ENCODE measurements at regions not wholly inside any gene's neighbourhood (a gene's known extent, or its start where the extent isn't known, plus 50 kb on each side); places are given as distances from the start of the nearest gene placed in this dataset.
A peak's percentile ranks its signal among the peaks of the same experiment; 100 is the strongest.
"Not testable (repeated sequence)": the region's sequence is repeated elsewhere in the genome, so short reads cannot be mapped to it uniquely, and the experiment has no call there.

GRCh38 chr2:12486205-12487118, 230.3 kb upstream of the TRIB2 start:
- ATAC-seq (ENCODE audit: low read depth), result no peak
- Mint-ChIP-seq H3K36me3 (no peaks in the 10 kb centered on the region), H3K27me3 (no peaks in the 10 kb centered on the region), H3K9me3 (no peaks in the 10 kb centered on the region), H3K4me1 (peaks cover 39% of the 10 kb centered on the region), H3K27ac (peak overlapping the region; percentile 66), H3K4me3 (peak overlapping the region; percentile 45)
- DNase-seq (ENCODE audit: low spot score in 2 of 2), result no peak

- H3K9me3 Mint-ChIP-seq, result no peaks in the 10 kb centered on the region
- ATAC-seq (ENCODE audit: low read depth), result peak; percentile 79
- peaks cover 39% of the 10 kb centered on the region for H3K4me1 Mint-ChIP-seq
- DNase-seq (ENCODE audit: low spot score in 2 of 2), result no peak
- no peaks in the 10 kb centered on the region for H3K36me3 Mint-ChIP-seq
- H3K27me3 Mint-ChIP-seq, result no peaks in the 10 kb centered on the region
- H3K27ac Mint-ChIP-seq, result peak overlapping the region; percentile 66
- H3K4me3 Mint-ChIP-seq, result peak overlapping the region; percentile 72
Observed at GRCh38 chr2:12487253-12488004, 229.3 kb upstream of the TRIB2 start.

GRCh38 chr2:12488352-12489318, 228.1 kb upstream of the TRIB2 start:
- no peak for DNase-seq (ENCODE audit: low spot score in 2 of 2)
- Mint-ChIP-seq H3K4me1 (peaks cover 43% of the 10 kb centered on the region), H3K27me3 (no peaks in the 10 kb centered on the region), H3K9me3 (no peaks in the 10 kb centered on the region), H3K4me3 (peak overlapping the region; percentile 72), H3K27ac (peak overlapping the region; percentile 60), H3K36me3 (no peaks in the 10 kb centered on the region)
- peak; percentile 78 for ATAC-seq (ENCODE audit: low read depth)

- no peak for DNase-seq (ENCODE audit: low spot score in 2 of 2)
- Mint-ChIP-seq H3K9me3 (no peaks in the 10 kb centered on the region), H3K4me3 (no peak overlapping the region), H3K4me1 (peaks cover 45% of the 10 kb centered on the region), H3K27me3 (no peaks in the 10 kb centered on the region), H3K36me3 (no peaks in the 10 kb centered on the region), H3K27ac (peak overlapping the region; percentile 0)
- no peak for ATAC-seq (ENCODE audit: low read depth)
Observed at GRCh38 chr2:12490641-12491040, 226.1 kb upstream of the TRIB2 start.

GRCh38 chr2:12492360-12492759, 224.4 kb upstream of the TRIB2 start:
- not testable (repeated sequence) for DNase-seq (ENCODE audit: low spot score in 2 of 2); H3K36me3 Mint-ChIP-seq; ATAC-seq (ENCODE audit: low read depth); H3K4me3 Mint-ChIP-seq; H3K27ac Mint-ChIP-seq; H3K9me3 Mint-ChIP-seq; H3K27me3 Mint-ChIP-seq
- H3K4me1 Mint-ChIP-seq, result peaks cover 36% of the 10 kb centered on the region

GRCh38 chr2:12493031-12493513, 223.7 kb upstream of the TRIB2 start:
- no peak for ATAC-seq (ENCODE audit: low read depth)
- no peaks in the 10 kb centered on the region for H3K36me3 Mint-ChIP-seq
- H3K27ac Mint-ChIP-seq, result no peak overlapping the region
- H3K27me3 Mint-ChIP-seq, result no peaks in the 10 kb centered on the region
- H3K9me3 Mint-ChIP-seq, result no peaks in the 10 kb centered on the region
- H3K4me3 Mint-ChIP-seq, result no peak overlapping the region
- DNase-seq (ENCODE audit: low spot score in 2 of 2), result no peak
- peaks cover 35% of the 10 kb centered on the region for H3K4me1 Mint-ChIP-seq

GRCh38 chr2:12495247-12495868, 221.4 kb upstream of the TRIB2 start:
- DNase-seq (ENCODE audit: low spot score in 2 of 2), result no peak
- Mint-ChIP-seq H3K9me3 (no peaks in the 10 kb centered on the region), H3K27ac (no peak overlapping the region), H3K36me3 (no peaks in the 10 kb centered on the region), H3K4me3 (no peak overlapping the region), H3K4me1 (peaks cover 37% of the 10 kb centered on the region), H3K27me3 (no peaks in the 10 kb centered on the region)
- no peak for ATAC-seq (ENCODE audit: low read depth)

GRCh38 chr2:12498286-12498685, 218.4 kb upstream of the TRIB2 start:
- DNase-seq (ENCODE audit: low spot score in 2 of 2), result no peak
- ATAC-seq (ENCODE audit: low read depth), result no peak

GRCh38 chr2:12498704-12499103, 218.0 kb upstream of the TRIB2 start:
- no peak for ATAC-seq (ENCODE audit: low read depth)
- H3K27ac Mint-ChIP-seq, result peak overlapping the region; percentile 2
- no peaks in the 10 kb centered on the region for H3K27me3 Mint-ChIP-seq
- H3K4me3 Mint-ChIP-seq, result no peak overlapping the region
- DNase-seq (ENCODE audit: low spot score in 2 of 2), result no peak
- no peaks in the 10 kb centered on the region for H3K36me3 Mint-ChIP-seq
- H3K4me1 Mint-ChIP-seq, result peaks cover 59% of the 10 kb centered on the region
- H3K9me3 Mint-ChIP-seq, result no peaks in the 10 kb centered on the region

More at GRCh38 chr2:12498286-12498685, 218.4 kb upstream of the TRIB2 start:
- Mint-ChIP-seq H3K27me3 (no peaks in the 10 kb centered on the region), H3K4me3 (no peak overlapping the region), H3K36me3 (no peaks in the 10 kb centered on the region), H3K27ac (peak overlapping the region; percentile 2), H3K4me1 (peaks cover 58% of the 10 kb centered on the region), H3K9me3 (no peaks in the 10 kb centered on the region)

- peaks cover 57% of the 10 kb centered on the region for H3K4me1 Mint-ChIP-seq
- ATAC-seq (ENCODE audit: low read depth) (no peak), DNase-seq (ENCODE audit: low spot score in 2 of 2) (no peak)
- H3K27ac Mint-ChIP-seq, result peak overlapping the region; percentile 45
- H3K9me3 Mint-ChIP-seq, result no peaks in the 10 kb centered on the region
- no peaks in the 10 kb centered on the region for H3K36me3 Mint-ChIP-seq
- H3K27me3 Mint-ChIP-seq, result peaks cover 4% of the 10 kb centered on the region
- H3K4me3 Mint-ChIP-seq, result peak overlapping the region; percentile 69
Observed at GRCh38 chr2:12500899-12501298, 215.8 kb upstream of the TRIB2 start.

- DNase-seq (ENCODE audit: low spot score in 2 of 2) (no peak), ATAC-seq (ENCODE audit: low read depth) (peak; percentile 91)
- no peaks in the 10 kb centered on the region for H3K36me3 Mint-ChIP-seq
- peak overlapping the region; percentile 45 for H3K27ac Mint-ChIP-seq
- H3K4me3 Mint-ChIP-seq, result peak overlapping the region; percentile 69
- H3K27me3 Mint-ChIP-seq, result peaks cover 7% of the 10 kb centered on the region
- peaks cover 57% of the 10 kb centered on the region for H3K4me1 Mint-ChIP-seq
- no peaks in the 10 kb centered on the region for H3K9me3 Mint-ChIP-seq
Observed at GRCh38 chr2:12501469-12502158, 215.1 kb upstream of the TRIB2 start.

- no peaks in the 10 kb centered on the region for H3K36me3 Mint-ChIP-seq
- peaks cover 66% of the 10 kb centered on the region for H3K4me1 Mint-ChIP-seq
- H3K27ac Mint-ChIP-seq, result no peak overlapping the region
- no peaks in the 10 kb centered on the region for H3K9me3 Mint-ChIP-seq
- ATAC-seq (ENCODE audit: low read depth), result no peak
- DNase-seq (ENCODE audit: low spot score in 2 of 2), result no peak
- H3K4me3 Mint-ChIP-seq, result no peak overlapping the region
- peaks cover 10% of the 10 kb centered on the region for H3K27me3 Mint-ChIP-seq
Observed at GRCh38 chr2:12502759-12503158, 214.0 kb upstream of the TRIB2 start.

- H3K9me3 Mint-ChIP-seq, result peaks cover 3% of the 10 kb centered on the region
- H3K4me3 Mint-ChIP-seq, result no peak overlapping the region
- no peak for ATAC-seq (ENCODE audit: low read depth)
- H3K36me3 Mint-ChIP-seq, result no peaks in the 10 kb centered on the region
- H3K27ac Mint-ChIP-seq, result no peak overlapping the region
- peaks cover 58% of the 10 kb centered on the region for H3K4me1 Mint-ChIP-seq
- no peak for DNase-seq (ENCODE audit: low spot score in 2 of 2)
- peaks cover 17% of the 10 kb centered on the region for H3K27me3 Mint-ChIP-seq
Observed at GRCh38 chr2:12504443-12504842, 212.3 kb upstream of the TRIB2 start.
